C4-2B (cell line): ENCODE measurements at regions not wholly inside any gene's neighbourhood (a gene's known extent, or its start where the extent isn't known, plus 50 kb on each side); places are given as distances from the start of the nearest gene placed in this dataset.

Source experiments
- H3K27ac ChIP-seq: fragments of 450-650 bp; 2 replicates; pipeline ENCODE4 v1.5.1; 2017
- ZFX ChIP-seq: fragments of 450-650 bp; IDR thresholded peaks from 2 replicates; pipeline ENCODE4 v1.6.1; 2017
- TF ChIP-seq, protein P1 (sequence below): fragments of 450-650 bp; conservative IDR thresholded peaks from 2 replicates; pipeline ENCODE4 v1.5.1; 2017; ENCODE audit warnings: mild to moderate bottlenecking

DNA sequence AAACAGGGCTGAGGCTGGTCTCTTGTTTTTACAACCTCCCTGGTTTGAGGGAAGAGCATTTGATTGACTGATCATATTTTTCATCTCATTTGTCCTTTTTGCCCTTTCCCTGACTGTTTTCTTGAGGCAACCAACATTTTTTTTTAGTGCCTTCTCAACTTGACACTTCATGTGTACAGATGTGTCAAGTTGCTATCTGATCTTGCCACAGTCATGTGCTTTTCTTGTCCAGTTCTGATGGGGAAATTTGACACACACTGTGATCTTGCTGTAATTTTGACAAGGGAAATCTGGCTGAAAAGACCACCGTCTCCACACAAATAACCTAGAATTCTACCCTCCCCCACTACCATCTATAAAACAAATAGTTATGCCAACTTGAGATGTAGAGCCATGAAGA, 329.6 kb downstream of the KCTD12 start:
- TF ChIP-seq, protein P1, sequence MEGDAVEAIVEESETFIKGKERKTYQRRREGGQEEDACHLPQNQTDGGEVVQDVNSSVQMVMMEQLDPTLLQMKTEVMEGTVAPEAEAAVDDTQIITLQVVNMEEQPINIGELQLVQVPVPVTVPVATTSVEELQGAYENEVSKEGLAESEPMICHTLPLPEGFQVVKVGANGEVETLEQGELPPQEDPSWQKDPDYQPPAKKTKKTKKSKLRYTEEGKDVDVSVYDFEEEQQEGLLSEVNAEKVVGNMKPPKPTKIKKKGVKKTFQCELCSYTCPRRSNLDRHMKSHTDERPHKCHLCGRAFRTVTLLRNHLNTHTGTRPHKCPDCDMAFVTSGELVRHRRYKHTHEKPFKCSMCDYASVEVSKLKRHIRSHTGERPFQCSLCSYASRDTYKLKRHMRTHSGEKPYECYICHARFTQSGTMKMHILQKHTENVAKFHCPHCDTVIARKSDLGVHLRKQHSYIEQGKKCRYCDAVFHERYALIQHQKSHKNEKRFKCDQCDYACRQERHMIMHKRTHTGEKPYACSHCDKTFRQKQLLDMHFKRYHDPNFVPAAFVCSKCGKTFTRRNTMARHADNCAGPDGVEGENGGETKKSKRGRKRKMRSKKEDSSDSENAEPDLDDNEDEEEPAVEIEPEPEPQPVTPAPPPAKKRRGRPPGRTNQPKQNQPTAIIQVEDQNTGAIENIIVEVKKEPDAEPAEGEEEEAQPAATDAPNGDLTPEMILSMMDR: no peak
- no peak overlapping the region for H3K27ac ChIP-seq

DNA sequence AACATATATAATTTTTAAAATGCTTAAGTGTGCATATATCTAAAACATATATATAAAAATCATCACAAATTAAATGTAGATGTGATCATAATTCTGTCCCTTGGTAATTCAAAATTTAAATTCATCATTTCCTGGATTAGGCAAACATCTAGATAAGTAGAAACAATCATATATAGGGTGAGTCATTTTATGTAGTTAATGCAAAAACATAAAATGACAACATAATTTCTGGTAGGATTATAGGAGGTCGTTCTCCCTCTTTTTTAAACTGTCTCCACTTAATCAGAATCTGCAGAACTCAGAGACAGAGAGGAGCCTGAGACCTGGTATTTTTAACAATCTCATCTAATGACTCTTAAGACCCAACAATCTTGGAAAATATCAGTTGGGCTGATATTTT, 333.4 kb downstream of the KCTD12 start:
- H3K27ac ChIP-seq: no peak overlapping the region
- TF ChIP-seq, protein P1: no peak
- TF ChIP-seq ZFX: no peak

DNA sequence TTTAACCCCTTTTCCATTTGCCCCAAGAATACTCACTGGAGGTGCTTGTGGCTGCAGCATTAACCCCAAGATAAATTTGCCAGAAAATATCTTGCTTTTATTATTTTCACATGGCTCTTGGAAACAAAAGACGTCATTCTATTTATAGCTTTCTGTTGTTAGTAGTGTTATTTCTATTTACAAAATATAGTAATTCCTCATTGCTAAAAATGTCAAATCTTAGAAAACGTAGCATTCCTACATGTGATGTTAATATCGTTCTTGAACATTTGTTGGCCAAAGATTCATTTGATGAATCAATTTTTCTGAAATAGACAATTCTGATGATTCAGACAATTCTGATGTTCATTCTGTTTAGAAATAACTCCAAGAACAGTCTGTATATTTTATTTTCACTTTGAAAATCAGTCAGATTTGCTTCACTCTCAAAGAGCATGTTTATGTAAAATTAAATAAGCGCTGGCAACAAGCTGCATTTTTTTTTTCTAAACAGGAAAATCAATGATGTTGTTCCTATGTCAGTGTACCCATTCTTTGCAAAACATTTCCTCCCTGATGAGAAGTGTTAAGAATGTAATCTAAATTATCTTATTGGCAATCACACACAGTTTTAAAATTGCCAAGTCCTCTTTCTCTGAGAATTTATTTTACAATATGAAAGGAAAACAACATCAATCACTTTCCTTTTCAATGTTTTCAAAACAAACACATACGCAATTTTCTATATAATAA, 334.0 kb downstream of the KCTD12 start:
- TF ChIP-seq ZFX: no peak
- TF ChIP-seq, protein P1: no peak
- no peak overlapping the region for H3K27ac ChIP-seq

DNA sequence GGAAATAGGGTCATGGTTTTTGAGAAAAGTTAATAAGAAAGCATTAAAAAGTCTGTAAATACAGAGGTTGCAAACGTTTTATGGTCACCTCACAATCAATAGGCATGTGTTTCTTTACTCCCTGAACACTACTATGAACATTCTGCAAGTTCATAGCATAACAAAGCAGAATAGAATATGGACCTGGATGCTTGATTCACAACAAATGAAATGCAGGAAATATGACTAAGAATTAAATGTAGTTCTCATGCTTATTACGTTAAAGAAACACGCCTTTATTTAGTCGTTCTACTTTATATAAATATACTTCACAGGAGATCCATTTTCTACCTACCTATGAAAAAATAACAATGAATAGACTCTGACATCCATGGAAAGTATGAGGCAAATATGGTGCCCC, 344.0 kb downstream of the KCTD12 start:
- TF ChIP-seq ZFX: no peak
- TF ChIP-seq, protein P1: no peak
- H3K27ac ChIP-seq: no peak overlapping the region

DNA sequence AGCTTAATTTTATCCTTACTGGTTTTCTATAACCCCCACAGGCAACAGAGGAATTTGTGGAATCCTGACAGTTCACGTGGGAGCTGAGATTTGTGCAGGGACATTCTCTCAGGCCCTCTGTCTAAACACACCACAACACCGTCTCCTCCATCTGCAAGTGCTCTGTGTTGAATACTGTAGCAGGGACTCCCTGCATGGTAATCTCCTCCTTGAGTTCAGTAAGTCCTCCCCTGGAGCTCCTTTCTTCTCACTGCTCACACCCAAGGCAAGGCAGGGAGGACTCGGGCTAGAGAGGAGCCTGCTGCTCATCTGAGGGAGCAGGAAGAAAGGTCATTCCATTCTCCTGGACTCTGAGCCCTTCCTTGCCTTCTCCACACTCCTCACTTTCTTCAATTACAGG, 348.2 kb downstream of the KCTD12 start:
- H3K27ac ChIP-seq: no peak overlapping the region
- TF ChIP-seq ZFX: no peak
- TF ChIP-seq, protein P1: no peak

DNA sequence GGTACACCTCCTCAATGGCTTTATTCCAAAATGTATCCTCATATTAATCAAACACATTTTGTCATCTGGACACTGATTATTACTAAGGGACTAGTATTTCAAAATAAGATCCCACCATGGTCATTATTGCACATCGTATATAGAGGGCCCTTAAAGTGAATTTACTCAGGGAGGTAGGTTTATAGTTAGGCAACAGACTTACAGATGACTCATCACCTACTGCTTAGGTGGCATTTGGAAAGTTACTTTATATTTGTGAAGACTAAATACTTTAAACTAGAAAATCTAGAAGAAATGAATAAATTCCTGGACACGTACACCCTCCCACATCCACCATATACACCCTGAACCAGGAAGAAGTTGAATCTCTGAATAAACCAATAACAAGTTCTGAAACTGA, 353.0 kb downstream of the KCTD12 start:
- no peak overlapping the region for H3K27ac ChIP-seq
- TF ChIP-seq, protein P1: no peak
- TF ChIP-seq ZFX: no peak

DNA sequence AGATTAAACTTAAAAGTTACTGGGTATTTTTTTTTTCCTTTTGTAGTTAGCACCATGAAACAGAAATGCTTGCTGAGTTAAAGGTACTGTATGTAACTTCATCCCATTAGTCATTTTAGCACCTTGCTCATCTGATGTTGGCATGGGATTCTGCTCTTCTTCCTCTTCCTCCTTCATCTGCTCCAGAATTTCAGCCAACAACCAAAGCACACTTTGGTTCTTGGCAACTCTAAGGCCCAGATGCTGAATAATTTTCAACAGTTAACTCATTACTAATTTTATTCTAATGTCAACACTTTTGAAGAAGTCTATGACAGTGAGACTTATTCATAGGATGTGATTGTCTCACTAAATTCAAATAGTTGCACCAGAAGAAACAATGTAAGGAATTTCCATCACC, 359.2 kb downstream of the KCTD12 start:
- TF ChIP-seq, protein P1: no peak
- no peak for TF ChIP-seq ZFX
- no peak overlapping the region for H3K27ac ChIP-seq
